ENCODE measurements at regions not wholly inside any gene's neighbourhood (a gene's known extent, or its start where the extent isn't known, plus 50 kb on each side); places are given as distances from the start of the nearest gene placed in this dataset.
"Not testable (repeated sequence)": the region's sequence is repeated elsewhere in the genome, so short reads cannot be mapped to it uniquely, and the experiment has no call there.

- DNase-seq (ENCODE audit: low spot score): not testable (repeated sequence)
These were observed 134.3 kb upstream of the OR4C13 start for GRCh38 chr11:49817705-49818430.

- not testable (repeated sequence) for DNase-seq (ENCODE audit: low spot score)
These were observed 129.0 kb upstream of the OR4C13 start for GRCh38 chr11:49823188-49823587.

- DNase-seq (ENCODE audit: low spot score): not testable (repeated sequence)
These were observed 101.7 kb upstream of the OR4C13 start for GRCh38 chr11:49850541-49850940.

- no peak for DNase-seq (ENCODE audit: low spot score)
These were observed 100.7 kb upstream of the OR4C13 start for GRCh38 chr11:49851511-49851910.

- DNase-seq (ENCODE audit: low spot score): no peak
These were observed 100.2 kb upstream of the OR4C13 start for GRCh38 chr11:49851971-49852389.

GRCh38 chr11:49888875-49889274 is 63.3 kb upstream of the OR4C13 start:
- not testable (repeated sequence) for DNase-seq (ENCODE audit: low spot score)

- not testable (repeated sequence) for DNase-seq (ENCODE audit: low spot score)
These were observed 60.1 kb upstream of the OR4C13 start for GRCh38 chr11:49891910-49892671.

GRCh38 chr11:49893442-49893841 is 58.7 kb upstream of the OR4C13 start:
- not testable (repeated sequence) for DNase-seq (ENCODE audit: low spot score)
